Hepatocyte (in vitro differentiated cells): ENCODE measurements at regions not wholly inside any gene's neighbourhood (a gene's known extent, or its start where the extent isn't known, plus 50 kb on each side); places are given as distances from the start of the nearest gene placed in this dataset.

Experiments
- DNase-seq: peaks from one replicate; pipeline ENCODE4 v3.0.0-alpha.2; 2016; ENCODE audit warnings: low spot score
- H2AFZ ChIP-seq: fragments of 200-600 bp; sonication (generic); 2 replicates; pipeline ENCODE4 v1.6.0; 2016; ENCODE audit warnings: antibody characterized with exemption, mild to moderate bottlenecking
- H3K27ac ChIP-seq: fragments of 200-600 bp; sonication (generic); 2 replicates; pipeline ENCODE4 v1.5.1; 2016; ENCODE audit warnings: mild to moderate bottlenecking
- H3K27me3 ChIP-seq: fragments of 200-600 bp; sonication (generic); 2 replicates; pipeline ENCODE4 v1.6.1; 2016
- H3K36me3 ChIP-seq: fragments of 200-600 bp; sonication (generic); replicated peaks from 2 replicates; pipeline ENCODE4 v1.5.1; 2016; ENCODE audit warnings: low read depth; ENCODE audit not compliant: insufficient read depth
- H3K4me1 ChIP-seq: fragments of 200-600 bp; sonication (generic); 2 replicates; pipeline ENCODE4 v1.5.1; 2016; ENCODE audit warnings: mild to moderate bottlenecking, moderate library complexity; ENCODE audit not compliant: insufficient read depth
- H3K4me2 ChIP-seq: fragments of 200-600 bp; sonication (generic); 2 replicates; pipeline ENCODE4 v1.6.0; 2016
- H3K4me3 ChIP-seq: fragments of 200-600 bp; sonication (generic); 2 replicates; pipeline ENCODE4 v1.5.1; 2016; ENCODE audit warnings: mild to moderate bottlenecking
- H3K79me2 ChIP-seq: fragments of 200-600 bp; sonication (generic); 2 replicates; pipeline ENCODE4 v1.6.0; 2017; ENCODE audit warnings: mild to moderate bottlenecking
- H3K9me2 ChIP-seq: fragments of 200-600 bp; sonication (generic); replicated peaks from 2 replicates; pipeline ENCODE4 v1.6.0; 2017; ENCODE audit warnings: mild to moderate bottlenecking; ENCODE audit not compliant: insufficient read depth
- H3K9me3 ChIP-seq: fragments of 200-600 bp; sonication (generic); 2 replicates; pipeline ENCODE4 v1.5.1; 2016; ENCODE audit warnings: low read depth, mild to moderate bottlenecking
- H4K20me1 ChIP-seq: fragments of 200-600 bp; sonication (generic); 2 replicates; pipeline ENCODE4 v1.6.0; 2016; ENCODE audit warnings: mild to moderate bottlenecking; ENCODE audit not compliant: insufficient read depth, poor library complexity, severe bottlenecking
- CTCF ChIP-seq: fragments of 200-600 bp; sonication (generic); IDR thresholded peaks from 2 replicates; pipeline ENCODE4 v1.5.1; 2016; ENCODE audit warnings: antibody characterized with exemption, mild to moderate bottlenecking; ENCODE audit not compliant: poor library complexity
- EZH2 ChIP-seq: fragments of 200-600 bp; sonication (generic); IDR thresholded peaks from 2 replicates; pipeline ENCODE4 v1.6.1; 2016; ENCODE audit warnings: antibody characterized with exemption, mild to moderate bottlenecking, borderline replicate concordance
- EZH2phosphoT487 ChIP-seq: fragments of 200-600 bp; sonication (generic); IDR thresholded peaks from one replicate; pipeline ENCODE4 v1.6.1; 2018; ENCODE audit warnings: antibody characterized with exemption, mild to moderate bottlenecking, low read depth, moderate library complexity; ENCODE audit not compliant: unreplicated experiment, severe bottlenecking
- WGBS: methylation state at CpG from one replicate; pipeline ENCODE4 v1.1.6; 2016; ENCODE audit warnings: low lambda C conversion rate; ENCODE audit errors: missing lambda C conversion rate; 5-methylcytosine and 5-hydroxymethylcytosine counted together

- no peaks in the 10 kb centered on the region for H3K9me2 ChIP-seq
- H3K4me2 ChIP-seq = no peak overlapping the region
- H3K4me1 ChIP-seq = no peaks in the 10 kb centered on the region
- DNase-seq = no peak
- H3K79me2 ChIP-seq = no peaks in the 10 kb centered on the region
- H3K36me3 ChIP-seq = no peaks in the 10 kb centered on the region
- H3K4me3 ChIP-seq = no peak overlapping the region
- no peak overlapping the region for H3K27ac ChIP-seq
- no peak overlapping the region for H2AFZ ChIP-seq
- no peaks in the 10 kb centered on the region for H3K27me3 ChIP-seq
- TF ChIP-seq CTCF (no peak), EZH2phosphoT487 (no peak), EZH2 (no peak)
- H3K9me3 ChIP-seq = no peaks in the 10 kb centered on the region
- no peaks in the 10 kb centered on the region for H4K20me1 ChIP-seq
Measured at GRCh38 chr5:63374085-63374484, 588.2 kb downstream of the HTR1A start.

DNA sequence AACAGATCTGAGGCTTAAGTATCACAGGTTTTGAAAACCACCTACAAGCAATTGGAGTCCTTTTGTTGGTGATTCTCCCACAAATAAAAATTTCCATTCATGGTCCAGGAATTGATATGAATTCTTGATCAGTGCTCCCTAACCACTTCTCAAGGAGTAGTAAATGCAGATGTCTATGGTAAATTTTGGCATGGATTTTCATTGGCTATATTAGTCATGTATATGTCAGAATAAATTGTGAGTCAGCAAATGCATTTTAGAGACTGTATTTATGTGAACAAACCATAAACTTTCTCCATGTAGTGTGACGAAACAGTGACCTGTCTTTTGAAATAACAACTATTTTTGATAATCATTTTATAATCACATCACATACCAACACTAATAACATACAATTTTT lies 611.1 kb downstream of the HTR1A start:
- 77% methylated on average over 1 of the region's 1 CpG for WGBS
- H3K4me3 ChIP-seq = no peak overlapping the region

DNA sequence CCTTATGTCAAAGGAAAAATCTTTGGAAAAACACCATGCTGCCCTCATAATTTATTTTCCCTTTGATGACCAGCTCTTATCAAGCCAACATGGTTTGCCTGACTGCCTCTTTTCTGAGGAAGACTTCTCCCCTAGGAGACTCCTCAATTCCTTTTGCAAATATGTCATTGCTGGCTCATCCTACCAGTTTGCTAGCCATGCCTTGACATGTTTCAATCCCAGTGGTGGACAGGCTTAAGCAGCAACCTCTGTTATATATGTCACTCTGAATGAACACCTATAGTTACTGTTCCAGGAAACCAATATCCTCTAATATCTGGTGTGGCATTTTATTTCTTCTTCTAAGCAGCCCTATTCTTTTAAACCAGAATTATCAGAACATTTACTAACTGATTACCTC lies 615.8 kb downstream of the HTR1A start:
- Histone ChIP-seq H3K4me2 (no peak overlapping the region), H3K27me3 (no peaks in the 10 kb centered on the region), H3K9me2 (no peaks in the 10 kb centered on the region), H3K4me1 (no peaks in the 10 kb centered on the region), H3K27ac (no peak overlapping the region), H4K20me1 (no peaks in the 10 kb centered on the region), H3K79me2 (no peaks in the 10 kb centered on the region), H2AFZ (no peak overlapping the region), H3K4me3 (no peak overlapping the region), H3K9me3 (no peaks in the 10 kb centered on the region), H3K36me3 (no peaks in the 10 kb centered on the region)
- no peak for TF ChIP-seq EZH2
- TF ChIP-seq EZH2phosphoT487 = no peak
- TF ChIP-seq CTCF = no peak
- no peak for DNase-seq

More for the DNA sequence above, 611.1 kb downstream of the HTR1A start:
- no peak overlapping the region for H3K27ac ChIP-seq
- no peaks in the 10 kb centered on the region for H3K79me2 ChIP-seq
- no peaks in the 10 kb centered on the region for H3K9me2 ChIP-seq
- H4K20me1 ChIP-seq = no peaks in the 10 kb centered on the region
- DNase-seq = no peak
- H3K9me3 ChIP-seq = no peaks in the 10 kb centered on the region
- H3K4me1 ChIP-seq = no peaks in the 10 kb centered on the region
- no peaks in the 10 kb centered on the region for H3K36me3 ChIP-seq
- H3K4me2 ChIP-seq = no peak overlapping the region
- H2AFZ ChIP-seq = no peak overlapping the region
- TF ChIP-seq CTCF = no peak
- no peak for TF ChIP-seq EZH2phosphoT487
- no peak for TF ChIP-seq EZH2
- H3K27me3 ChIP-seq = no peaks in the 10 kb centered on the region

DNA sequence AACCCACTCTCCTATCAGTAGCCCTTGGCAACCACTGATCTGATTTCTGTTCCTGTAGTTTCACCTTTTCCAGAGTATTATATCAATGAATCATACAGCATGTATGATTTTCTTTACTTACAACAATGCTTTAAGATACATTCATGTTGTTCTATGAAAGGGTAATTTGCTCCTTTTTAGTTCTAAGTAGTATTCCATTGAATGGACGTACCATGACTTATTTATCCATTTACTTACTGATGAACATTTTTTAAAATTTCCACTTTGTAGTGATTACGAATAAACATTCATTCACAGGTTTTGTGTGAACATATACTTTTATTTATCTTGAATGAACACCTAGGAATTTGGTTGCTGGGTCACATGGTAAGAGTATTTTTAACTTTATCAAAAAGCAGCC lies 620.8 kb downstream of the HTR1A start:
- H3K4me3 ChIP-seq = no peak overlapping the region
- H3K4me2 ChIP-seq = no peak overlapping the region
- no peaks in the 10 kb centered on the region for H3K9me2 ChIP-seq
- no peaks in the 10 kb centered on the region for H4K20me1 ChIP-seq
- no peak for DNase-seq
- no peaks in the 10 kb centered on the region for H3K9me3 ChIP-seq
- H2AFZ ChIP-seq = no peak overlapping the region
- no peaks in the 10 kb centered on the region for H3K27me3 ChIP-seq
- H3K79me2 ChIP-seq = no peaks in the 10 kb centered on the region
- no peaks in the 10 kb centered on the region for H3K4me1 ChIP-seq
- no peak for TF ChIP-seq EZH2phosphoT487
- TF ChIP-seq EZH2 = no peak
- no peak for TF ChIP-seq CTCF
- WGBS = 87% methylated on average over 2 of the region's 2 CpGs
- no peak overlapping the region for H3K27ac ChIP-seq
- H3K36me3 ChIP-seq = no peaks in the 10 kb centered on the region
